IMR-90 (cell line): ENCODE measurements at regions not wholly inside any gene's neighbourhood (a gene's known extent, or its start where the extent isn't known, plus 50 kb on each side); places are given as distances from the start of the nearest gene placed in this dataset.

Experiments used
- ATAC-seq: fragments of 200-7000 bp; cut with Tn5 transposase; 2 replicates; pipeline ENCODE4 v1.9.1; 2020; ENCODE audit warnings: low read depth, mild to moderate bottlenecking, moderate library complexity
- BruUV-seq: library from RNA; stranded (reverse); fragments of 400-500 nt; replicated peaks from 2 replicates; lab custom pipeline; 2021; lab: Mats Ljungman, UMichigan
- CTCF ChIA-PET: fragments of 300-600 bp; formaldehyde crosslinking; extraction: SDS; loops from one replicate; lab custom pipeline; 2021; ENCODE audit warnings: antibody characterized with exemption; lab: Yijun Ruan, JAX
- POLR2A ChIA-PET: fragments of 300-600 bp; sonication (Branson Sonifier 250); formaldehyde crosslinking; loops from one replicate; lab custom pipeline; 2022; ENCODE audit warnings: antibody characterized with exemption; ENCODE audit not compliant: unreplicated experiment; lab: Charles Lee
- DNase-seq: peaks from one replicate; pipeline ENCODE4 v3.0.0; 2013
- H2AFZ ChIP-seq: replicated peaks from 2 replicates; pipeline ENCODE3; 2013; ENCODE audit warnings: low read length, mild to moderate bottlenecking; ENCODE audit not compliant: poor library complexity
- H2AK5ac ChIP-seq: 2 replicates; pipeline ENCODE4 v1.6.1; 2013; ENCODE audit warnings: low read depth, low read length, inconsistent platforms
- H2AK9ac ChIP-seq: replicated peaks from 2 replicates; pipeline ENCODE3; 2013; ENCODE audit warnings: mild to moderate bottlenecking, low read depth, low read length, moderate library complexity; ENCODE audit not compliant: poor library complexity
- H2BK120ac ChIP-seq: 2 replicates; pipeline ENCODE4 v1.6.1; 2013; ENCODE audit warnings: low read depth, low read length, inconsistent platforms
- H2BK15ac ChIP-seq: 3 replicates; pipeline ENCODE4 v1.6.1; 2013; ENCODE audit warnings: low read depth, low read length, inconsistent platforms
- H2BK20ac ChIP-seq: 2 replicates; pipeline ENCODE4 v1.6.1; 2013; ENCODE audit warnings: low read depth, mild to moderate bottlenecking, inconsistent platforms, low read length, moderate library complexity
- H2BK5ac ChIP-seq: 2 replicates; pipeline ENCODE4 v1.6.1; 2013; ENCODE audit warnings: mild to moderate bottlenecking, low read depth, low read length, inconsistent platforms; ENCODE audit not compliant: poor library complexity, severe bottlenecking
- H3K14ac ChIP-seq: replicated peaks from 2 replicates; pipeline ENCODE4 v1.6.1; 2013; ENCODE audit warnings: low read depth, low read length, inconsistent platforms
- H3K18ac ChIP-seq: 2 replicates; pipeline ENCODE4 v1.6.1; 2013; ENCODE audit warnings: low read depth, low read length, control low read depth
- H3K23ac ChIP-seq: 2 replicates; pipeline ENCODE4 v1.6.1; 2013; ENCODE audit warnings: low read depth, low read length, inconsistent platforms
- H3K27ac ChIP-seq: 2 replicates; pipeline ENCODE4 v1.5.1; 2013; ENCODE audit warnings: mild to moderate bottlenecking, control low read depth, low read length; ENCODE audit not compliant: insufficient read depth
- H3K27me3 ChIP-seq: 2 replicates; pipeline ENCODE4 v1.6.1; 2013; ENCODE audit warnings: low read length; ENCODE audit not compliant: control insufficient read depth, insufficient read depth
- H3K36me3 ChIP-seq: 2 replicates; pipeline ENCODE4 v1.6.1; 2013; ENCODE audit warnings: low read length, mixed read lengths; ENCODE audit not compliant: control insufficient read depth, insufficient read depth
- H3K4ac ChIP-seq: 2 replicates; pipeline ENCODE4 v1.6.1; 2013; ENCODE audit warnings: low read depth, low read length, inconsistent platforms
- H3K4me1 ChIP-seq: 2 replicates; pipeline ENCODE4 v1.6.1; 2013; ENCODE audit warnings: low read length, mixed read lengths; ENCODE audit not compliant: control insufficient read depth, insufficient read depth
- H3K4me2 ChIP-seq: 2 replicates; pipeline ENCODE4 v1.6.1; 2013; ENCODE audit warnings: low read depth, mild to moderate bottlenecking, control low read depth, low read length, moderate library complexity
- H3K4me3 ChIP-seq: 2 replicates; pipeline ENCODE4 v1.5.1; 2013; ENCODE audit warnings: low read depth, mild to moderate bottlenecking, control low read depth, low read length, moderate library complexity; ENCODE audit not compliant: insufficient read depth
- H3K56ac ChIP-seq: 2 replicates; pipeline ENCODE4 v1.6.1; 2013; ENCODE audit warnings: low read length, inconsistent platforms; ENCODE audit not compliant: insufficient read depth; ENCODE audit errors: extremely low read depth
- H3K79me1 ChIP-seq, 2 experiments: 2 replicates each; pipeline ENCODE4 v1.6.1; 2013; ENCODE audit warnings: low read length in 2 of 2, inconsistent platforms in 1 of 2, low read depth in 1 of 2
- H3K9ac ChIP-seq: 2 replicates; pipeline ENCODE4 v1.6.1; 2013; ENCODE audit warnings: low read depth, low read length, control low read depth
- H3K9me1 ChIP-seq: 2 replicates; pipeline ENCODE4 v1.6.1; 2013; ENCODE audit warnings: low read length, inconsistent platforms; ENCODE audit not compliant: insufficient read depth
- H3K9me3 ChIP-seq: 2 replicates; pipeline ENCODE4 v1.6.1; 2013; ENCODE audit warnings: low read length; ENCODE audit not compliant: control insufficient read depth, insufficient read depth
- H4K20me1 ChIP-seq: 2 replicates; pipeline ENCODE4 v1.6.1; 2013; ENCODE audit warnings: low read length, inconsistent platforms; ENCODE audit not compliant: insufficient read depth
- H4K5ac ChIP-seq: 2 replicates; pipeline ENCODE4 v1.6.1; 2013; ENCODE audit warnings: mild to moderate bottlenecking, low read depth, low read length, control low read depth
- H4K8ac ChIP-seq, 2 experiments: 2 replicates each; pipeline ENCODE4 v1.6.1; 2013; ENCODE audit warnings: low read depth in 2 of 2, low read length in 2 of 2, control low read depth in 1 of 2, inconsistent platforms in 1 of 2
- H4K91ac ChIP-seq: 2 replicates; pipeline ENCODE4 v1.6.1; 2013; ENCODE audit warnings: low read depth, low read length, inconsistent platforms; ENCODE audit not compliant: insufficient read depth
- CTCF ChIP-seq: conservative IDR thresholded peaks from 2 replicates; pipeline ENCODE4 v1.5.1; 2012; ENCODE audit warnings: mild to moderate bottlenecking, low read depth, low read length, improper control_type of control experiment
- ELK1 ChIP-seq: fragments of 150-350 bp; IDR thresholded peaks from 2 replicates; pipeline ENCODE4 v1.6.1; 2016; ENCODE audit warnings: low read depth, mild to moderate bottlenecking, low read length, moderate library complexity, borderline replicate concordance
- FOS ChIP-seq: fragments of 150-350 bp; IDR thresholded peaks from 2 replicates; pipeline ENCODE4 v1.6.1; 2016; ENCODE audit warnings: low read depth, low read length
- MAFK ChIP-seq: IDR thresholded peaks from 2 replicates; pipeline ENCODE4 v1.6.1; 2012; ENCODE audit warnings: low read depth, low read length, improper control_type of control experiment
- MAZ ChIP-seq: IDR thresholded peaks from 2 replicates; pipeline ENCODE4 v1.6.1; 2012; ENCODE audit warnings: low read depth, mild to moderate bottlenecking, low read length, improper control_type of control experiment, moderate library complexity, borderline replicate concordance
- MXI1 ChIP-seq: IDR thresholded peaks from 2 replicates; pipeline ENCODE4 v1.6.1; 2012; ENCODE audit warnings: low read depth, mild to moderate bottlenecking, low read length, moderate library complexity, borderline replicate concordance
- NFE2L2 ChIP-seq: fragments of 150-350 bp; IDR thresholded peaks from 2 replicates; pipeline ENCODE4 v1.6.1; 2016; ENCODE audit warnings: low read depth, mild to moderate bottlenecking, low read length
- POLR2A ChIP-seq: IDR thresholded peaks from 2 replicates; pipeline ENCODE4 v1.6.1; 2012; ENCODE audit warnings: mild to moderate bottlenecking, low read depth, low read length
- RAD21 ChIP-seq: IDR thresholded peaks from 2 replicates; pipeline ENCODE4 v1.6.1; 2012; ENCODE audit warnings: low read length, improper control_type of control experiment
- RFX5 ChIP-seq: IDR thresholded peaks from 2 replicates; pipeline ENCODE4 v1.8.0; 2012; ENCODE audit warnings: low read depth, mild to moderate bottlenecking, low read length, moderate library complexity
- SMC3 ChIP-seq: fragments of 150-350 bp; IDR thresholded peaks from 2 replicates; pipeline ENCODE4 v1.6.1; 2016; ENCODE audit warnings: low read depth, mild to moderate bottlenecking, antibody characterized with exemption, low read length, moderate library complexity
- USF2 ChIP-seq: fragments of 150-350 bp; IDR thresholded peaks from 2 replicates; pipeline ENCODE4 v1.6.1; 2017; ENCODE audit warnings: mild to moderate bottlenecking, antibody characterized with exemption, low read length, low read depth
- WGBS, 2 experiments: methylation state at CpG; one replicate each; pipeline versions ENCODE4 v1.1.5 to v1.1.7; 2013; ENCODE audit warnings: missing lambda C conversion rate in 2 of 2; ENCODE audit not compliant: insufficient read length in 1 of 2; ENCODE audit errors: extremely low coverage in 2 of 2; 5-methylcytosine and 5-hydroxymethylcytosine counted together
- dilution Hi-C: fragments of 300-500 bp; cut with HindIII; formaldehyde crosslinking; loops from one replicate; pipeline ENCODE4 v1.14.3; 2018; ENCODE audit warnings: low sequenced_read_pairs; ENCODE audit not compliant: unreplicated experiment
- in situ Hi-C: fragments of 300-500 bp; cut with MboI; formaldehyde crosslinking; loops from 3 replicates; pipeline ENCODE4 v1.14.3; 2019; ENCODE audit warnings: low sequenced_read_pairs, inconsistent platforms, mixed read lengths
- intact Hi-C: fragments of 100-400 bp; cut with micrococcal nuclease; formaldehyde crosslinking; loops from 2 replicates; pipeline ENCODE4 v1.10.0; 2022

GRCh38 chr2:194264586-194264985, 1392.4 kb upstream of the SLC39A10 start:
- no peak overlapping the region for H2BK15ac ChIP-seq
- H4K8ac ChIP-seq, result no peak overlapping the region
- dilution Hi-C loops, result no loop called here
- H2BK120ac ChIP-seq, result no peak overlapping the region
- H3K4ac ChIP-seq, result no peak overlapping the region
- in situ Hi-C loops, result no loop called here
- H2AK5ac ChIP-seq, result no peak overlapping the region
- no TSS peak for BruUV-seq
- H3K9ac ChIP-seq, result no peak overlapping the region
- H4K5ac ChIP-seq, result no peak overlapping the region
- H3K56ac ChIP-seq, result no peak overlapping the region
- POLR2A ChIA-PET, result no interaction called here
- WGBS, 2 experiments, result no CpG with 5 or more reads among the region's 7 CpGs
- no peak overlapping the region for H2BK5ac ChIP-seq
- no peak overlapping the region for H3K18ac ChIP-seq
- no peak overlapping the region for H3K14ac ChIP-seq
- no peaks in the 10 kb centered on the region for H3K4me1 ChIP-seq
- H2BK20ac ChIP-seq, result no peak overlapping the region
- no peak overlapping the region for H3K4me3 ChIP-seq
- CTCF ChIA-PET, result no interaction called here
- no peaks in the 10 kb centered on the region for H3K79me1 ChIP-seq
- H2AFZ ChIP-seq, result no peak overlapping the region
- ATAC-seq, result no peak
- TF ChIP-seq NFE2L2 (no peak), FOS (no peak), MAFK (no peak), MAZ (no peak), POLR2A (no peak), CTCF (no peak), SMC3 (no peak), RFX5 (no peak), RAD21 (no peak), MXI1 (no peak), ELK1 (no peak), USF2 (no peak)
- H4K20me1 ChIP-seq, result no peaks in the 10 kb centered on the region
- no peaks in the 10 kb centered on the region for H3K27me3 ChIP-seq
- H3K9me3 ChIP-seq, result peaks cover 6% of the 10 kb centered on the region
- no peak overlapping the region for H3K27ac ChIP-seq
- no peaks in the 10 kb centered on the region for H3K36me3 ChIP-seq
- intact Hi-C loops, result no loop called here
- no peak overlapping the region for H3K4me2 ChIP-seq
- no peaks in the 10 kb centered on the region for H3K9me1 ChIP-seq
- no peak overlapping the region for H3K23ac ChIP-seq
- no peak overlapping the region for H4K91ac ChIP-seq
- no peak overlapping the region for H2AK9ac ChIP-seq
- no peak for DNase-seq
